WTC11 (cell line): ENCODE measurements at regions not wholly inside any gene's neighbourhood (a gene's known extent, or its start where the extent isn't known, plus 50 kb on each side); places are given as distances from the start of the nearest gene placed in this dataset.

ENCODE experiments used
- ATAC-seq: fragments of 200-7000 bp; cut with Tn5 transposase; 2 replicates; pipeline ENCODE4 v1.10.0; 2021; ENCODE audit warnings: mild to moderate bottlenecking, moderate library complexity
- CTCF ChIA-PET: fragments of 300-600 bp; sonication (Branson Sonifier 250); formaldehyde crosslinking; loops from one replicate; lab custom pipeline; 2021; ENCODE audit warnings: antibody characterized with exemption; lab: Charles Lee
- POLR2A ChIA-PET: fragments of 350-600 bp; sonication (Branson Sonifier 250); formaldehyde crosslinking; loops from one replicate; lab custom pipeline; 2021; ENCODE audit warnings: antibody characterized with exemption; lab: Charles Lee
- DNase-seq: peaks from one replicate; pipeline ENCODE4 v3.0.0; 2021; ENCODE audit warnings: low spot score
- H3K27ac Mint-ChIP-seq: 2 replicates; pipeline ENCODE4 v1.8.0; 2021; ENCODE audit warnings: mixed read lengths
- H3K27me3 Mint-ChIP-seq: 2 replicates; pipeline ENCODE4 v1.8.0; 2021; ENCODE audit warnings: low read depth, mild to moderate bottlenecking, moderate library complexity, mixed read lengths
- H3K36me3 Mint-ChIP-seq: 2 replicates; pipeline ENCODE4 v1.8.0; 2021; ENCODE audit warnings: mixed read lengths
- H3K4me1 Mint-ChIP-seq: 2 replicates; pipeline ENCODE4 v1.8.0; 2022; ENCODE audit warnings: mixed read lengths
- H3K4me3 Mint-ChIP-seq: 2 replicates; pipeline ENCODE4 v1.8.0; 2021; ENCODE audit warnings: mild to moderate bottlenecking, moderate library complexity, mixed read lengths
- H3K9me3 Mint-ChIP-seq: 2 replicates; pipeline ENCODE4 v1.8.0; 2021; ENCODE audit warnings: mixed read lengths
- CREM ChIP-seq: sonication (generic); formaldehyde crosslinking; IDR thresholded peaks from 2 replicates; pipeline ENCODE4 v1.8.1; 2022; ENCODE audit warnings: mild to moderate bottlenecking, missing genetic modification reagents, moderate library complexity
- ETV6 ChIP-seq: sonication (generic); formaldehyde crosslinking; IDR thresholded peaks from 2 replicates; pipeline ENCODE4 v1.8.1; 2022; ENCODE audit warnings: mild to moderate bottlenecking, missing genetic modification reagents
- NFATC4 ChIP-seq: fragments of 250-450 bp; sonication (Bioruptor Pico); IDR thresholded peaks from 2 replicates; pipeline ENCODE4 v1.9.0; 2021; ENCODE audit warnings: mild to moderate bottlenecking
- NFYB ChIP-seq: sonication (generic); formaldehyde crosslinking; conservative IDR thresholded peaks from 2 replicates; pipeline ENCODE4 v1.8.0; 2022; ENCODE audit warnings: low read depth, missing genetic modification reagents
- NR1H2 ChIP-seq: sonication (generic); formaldehyde crosslinking; IDR thresholded peaks from 2 replicates; pipeline ENCODE4 v1.9.0; 2021; ENCODE audit warnings: mild to moderate bottlenecking, moderate library complexity, missing genetic modification reagents
- SOX15 ChIP-seq: fragments of 250-450 bp; sonication (Bioruptor Pico); IDR thresholded peaks from 2 replicates; pipeline ENCODE4 v1.9.0; 2021; ENCODE audit warnings: mild to moderate bottlenecking
- TEAD4 ChIP-seq: sonication (generic); formaldehyde crosslinking; IDR thresholded peaks from 2 replicates; pipeline ENCODE4 v1.8.0; 2022; ENCODE audit warnings: mild to moderate bottlenecking, missing genetic modification reagents
- ZNF138 ChIP-seq: sonication (generic); formaldehyde crosslinking; conservative IDR thresholded peaks from 2 replicates; pipeline ENCODE4 v1.8.1; 2022; ENCODE audit warnings: mild to moderate bottlenecking, moderate library complexity, missing genetic modification reagents
- ZNF396 ChIP-seq: fragments of 250-450 bp; sonication (Bioruptor Pico); IDR thresholded peaks from 2 replicates; pipeline ENCODE4 v1.8.0; 2021; ENCODE audit warnings: mild to moderate bottlenecking, moderate library complexity, borderline replicate concordance
- ZNF671 ChIP-seq: fragments of 250-450 bp; sonication (Bioruptor Pico); IDR thresholded peaks from 2 replicates; pipeline ENCODE4 v1.8.0; 2021; ENCODE audit warnings: mild to moderate bottlenecking
- TF ChIP-seq, protein P1 (sequence below): sonication (generic); formaldehyde crosslinking; conservative IDR thresholded peaks from 2 replicates; pipeline ENCODE4 v1.8.1; 2023; ENCODE audit warnings: mild to moderate bottlenecking, low read depth, missing genetic modification reagents, moderate library complexity
- TF ChIP-seq, protein P2 (sequence below): sonication (generic); formaldehyde crosslinking; IDR thresholded peaks from 2 replicates; pipeline ENCODE4 v1.8.1; 2023; ENCODE audit warnings: mild to moderate bottlenecking, missing genetic modification reagents, moderate library complexity
- TF ChIP-seq, protein P3 (sequence below): sonication (generic); formaldehyde crosslinking; IDR thresholded peaks from 2 replicates; pipeline ENCODE4 v1.8.0; 2022; ENCODE audit warnings: missing genetic modification reagents
- TF ChIP-seq, protein P4 (sequence below): fragments of 250-450 bp; sonication (Bioruptor Pico); IDR thresholded peaks from 2 replicates; pipeline ENCODE4 v1.9.0; 2021; ENCODE audit warnings: mild to moderate bottlenecking, borderline replicate concordance
- TF ChIP-seq, protein P5 (sequence below): fragments of 250-450 bp; sonication (Bioruptor Pico); conservative IDR thresholded peaks from 2 replicates; pipeline ENCODE4 v1.9.0; 2021; ENCODE audit warnings: mild to moderate bottlenecking
- TF ChIP-seq, protein P6 (sequence below): fragments of 250-450 bp; sonication (Bioruptor Pico); IDR thresholded peaks from 2 replicates; pipeline ENCODE4 v1.8.0; 2021; ENCODE audit warnings: mild to moderate bottlenecking
- TF ChIP-seq, protein P7 (sequence below): sonication (generic); formaldehyde crosslinking; IDR thresholded peaks from 2 replicates; pipeline ENCODE4 v1.8.1; 2022; ENCODE audit warnings: mild to moderate bottlenecking, moderate library complexity, missing genetic modification reagents
- TF ChIP-seq, protein P8 (sequence below): sonication (generic); formaldehyde crosslinking; IDR thresholded peaks from 2 replicates; pipeline ENCODE4 v1.8.1; 2023; ENCODE audit warnings: mild to moderate bottlenecking, missing genetic modification reagents, moderate library complexity

DNA sequence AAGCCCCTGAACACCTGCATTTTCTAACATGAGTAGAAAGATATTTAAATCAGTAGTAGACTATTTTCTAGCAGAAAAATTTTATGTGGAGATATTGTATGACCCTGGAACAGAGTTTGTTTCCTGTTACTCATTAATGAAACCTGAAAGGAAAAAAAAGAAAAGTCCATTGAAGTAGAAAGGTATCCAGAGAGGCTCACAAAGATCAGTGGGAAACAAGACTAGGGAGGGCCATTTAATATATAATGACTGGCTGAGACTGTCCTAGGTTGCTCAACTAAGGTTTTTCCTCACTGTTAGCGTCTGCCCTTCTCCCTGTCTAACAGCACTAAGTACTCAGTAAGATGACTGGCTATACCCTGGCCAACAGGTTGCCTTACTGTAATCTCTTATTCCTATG lies 788.6 kb downstream of the GLUD2 start:
- no peak for ATAC-seq
- ChIA-PET POLR2A (no interaction called here), CTCF (no interaction called here)
- H3K27ac Mint-ChIP-seq = no peak overlapping the region
- H3K36me3 Mint-ChIP-seq = no peaks in the 10 kb centered on the region
- H3K9me3 Mint-ChIP-seq = peaks cover 6% of the 10 kb centered on the region
- no peaks in the 10 kb centered on the region for H3K4me1 Mint-ChIP-seq
- TF ChIP-seq, protein P1, sequence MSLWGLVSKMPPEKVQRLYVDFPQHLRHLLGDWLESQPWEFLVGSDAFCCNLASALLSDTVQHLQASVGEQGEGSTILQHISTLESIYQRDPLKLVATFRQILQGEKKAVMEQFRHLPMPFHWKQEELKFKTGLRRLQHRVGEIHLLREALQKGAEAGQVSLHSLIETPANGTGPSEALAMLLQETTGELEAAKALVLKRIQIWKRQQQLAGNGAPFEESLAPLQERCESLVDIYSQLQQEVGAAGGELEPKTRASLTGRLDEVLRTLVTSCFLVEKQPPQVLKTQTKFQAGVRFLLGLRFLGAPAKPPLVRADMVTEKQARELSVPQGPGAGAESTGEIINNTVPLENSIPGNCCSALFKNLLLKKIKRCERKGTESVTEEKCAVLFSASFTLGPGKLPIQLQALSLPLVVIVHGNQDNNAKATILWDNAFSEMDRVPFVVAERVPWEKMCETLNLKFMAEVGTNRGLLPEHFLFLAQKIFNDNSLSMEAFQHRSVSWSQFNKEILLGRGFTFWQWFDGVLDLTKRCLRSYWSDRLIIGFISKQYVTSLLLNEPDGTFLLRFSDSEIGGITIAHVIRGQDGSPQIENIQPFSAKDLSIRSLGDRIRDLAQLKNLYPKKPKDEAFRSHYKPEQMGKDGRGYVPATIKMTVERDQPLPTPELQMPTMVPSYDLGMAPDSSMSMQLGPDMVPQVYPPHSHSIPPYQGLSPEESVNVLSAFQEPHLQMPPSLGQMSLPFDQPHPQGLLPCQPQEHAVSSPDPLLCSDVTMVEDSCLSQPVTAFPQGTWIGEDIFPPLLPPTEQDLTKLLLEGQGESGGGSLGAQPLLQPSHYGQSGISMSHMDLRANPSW (CRISPR knock-in tag) = no peak
- TF ChIP-seq, protein P2, sequence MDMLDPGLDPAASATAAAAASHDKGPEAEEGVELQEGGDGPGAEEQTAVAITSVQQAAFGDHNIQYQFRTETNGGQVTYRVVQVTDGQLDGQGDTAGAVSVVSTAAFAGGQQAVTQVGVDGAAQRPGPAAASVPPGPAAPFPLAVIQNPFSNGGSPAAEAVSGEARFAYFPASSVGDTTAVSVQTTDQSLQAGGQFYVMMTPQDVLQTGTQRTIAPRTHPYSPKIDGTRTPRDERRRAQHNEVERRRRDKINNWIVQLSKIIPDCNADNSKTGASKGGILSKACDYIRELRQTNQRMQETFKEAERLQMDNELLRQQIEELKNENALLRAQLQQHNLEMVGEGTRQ (CRISPR knock-in tag) = no peak
- TF ChIP-seq, protein P3, sequence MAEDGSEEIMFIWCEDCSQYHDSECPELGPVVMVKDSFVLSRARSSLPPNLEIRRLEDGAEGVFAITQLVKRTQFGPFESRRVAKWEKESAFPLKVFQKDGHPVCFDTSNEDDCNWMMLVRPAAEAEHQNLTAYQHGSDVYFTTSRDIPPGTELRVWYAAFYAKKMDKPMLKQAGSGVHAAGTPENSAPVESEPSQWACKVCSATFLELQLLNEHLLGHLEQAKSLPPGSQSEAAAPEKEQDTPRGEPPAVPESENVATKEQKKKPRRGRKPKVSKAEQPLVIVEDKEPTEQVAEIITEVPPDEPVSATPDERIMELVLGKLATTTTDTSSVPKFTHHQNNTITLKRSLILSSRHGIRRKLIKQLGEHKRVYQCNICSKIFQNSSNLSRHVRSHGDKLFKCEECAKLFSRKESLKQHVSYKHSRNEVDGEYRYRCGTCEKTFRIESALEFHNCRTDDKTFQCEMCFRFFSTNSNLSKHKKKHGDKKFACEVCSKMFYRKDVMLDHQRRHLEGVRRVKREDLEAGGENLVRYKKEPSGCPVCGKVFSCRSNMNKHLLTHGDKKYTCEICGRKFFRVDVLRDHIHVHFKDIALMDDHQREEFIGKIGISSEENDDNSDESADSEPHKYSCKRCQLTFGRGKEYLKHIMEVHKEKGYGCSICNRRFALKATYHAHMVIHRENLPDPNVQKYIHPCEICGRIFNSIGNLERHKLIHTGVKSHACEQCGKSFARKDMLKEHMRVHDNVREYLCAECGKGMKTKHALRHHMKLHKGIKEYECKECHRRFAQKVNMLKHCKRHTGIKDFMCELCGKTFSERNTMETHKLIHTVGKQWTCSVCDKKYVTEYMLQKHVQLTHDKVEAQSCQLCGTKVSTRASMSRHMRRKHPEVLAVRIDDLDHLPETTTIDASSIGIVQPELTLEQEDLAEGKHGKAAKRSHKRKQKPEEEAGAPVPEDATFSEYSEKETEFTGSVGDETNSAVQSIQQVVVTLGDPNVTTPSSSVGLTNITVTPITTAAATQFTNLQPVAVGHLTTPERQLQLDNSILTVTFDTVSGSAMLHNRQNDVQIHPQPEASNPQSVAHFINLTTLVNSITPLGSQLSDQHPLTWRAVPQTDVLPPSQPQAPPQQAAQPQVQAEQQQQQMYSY (CRISPR knock-in tag) = no peak
- no peak for TF ChIP-seq ZNF138 (CRISPR knock-in tag)
- TF ChIP-seq SOX15 = no peak
- TF ChIP-seq, protein P4, sequence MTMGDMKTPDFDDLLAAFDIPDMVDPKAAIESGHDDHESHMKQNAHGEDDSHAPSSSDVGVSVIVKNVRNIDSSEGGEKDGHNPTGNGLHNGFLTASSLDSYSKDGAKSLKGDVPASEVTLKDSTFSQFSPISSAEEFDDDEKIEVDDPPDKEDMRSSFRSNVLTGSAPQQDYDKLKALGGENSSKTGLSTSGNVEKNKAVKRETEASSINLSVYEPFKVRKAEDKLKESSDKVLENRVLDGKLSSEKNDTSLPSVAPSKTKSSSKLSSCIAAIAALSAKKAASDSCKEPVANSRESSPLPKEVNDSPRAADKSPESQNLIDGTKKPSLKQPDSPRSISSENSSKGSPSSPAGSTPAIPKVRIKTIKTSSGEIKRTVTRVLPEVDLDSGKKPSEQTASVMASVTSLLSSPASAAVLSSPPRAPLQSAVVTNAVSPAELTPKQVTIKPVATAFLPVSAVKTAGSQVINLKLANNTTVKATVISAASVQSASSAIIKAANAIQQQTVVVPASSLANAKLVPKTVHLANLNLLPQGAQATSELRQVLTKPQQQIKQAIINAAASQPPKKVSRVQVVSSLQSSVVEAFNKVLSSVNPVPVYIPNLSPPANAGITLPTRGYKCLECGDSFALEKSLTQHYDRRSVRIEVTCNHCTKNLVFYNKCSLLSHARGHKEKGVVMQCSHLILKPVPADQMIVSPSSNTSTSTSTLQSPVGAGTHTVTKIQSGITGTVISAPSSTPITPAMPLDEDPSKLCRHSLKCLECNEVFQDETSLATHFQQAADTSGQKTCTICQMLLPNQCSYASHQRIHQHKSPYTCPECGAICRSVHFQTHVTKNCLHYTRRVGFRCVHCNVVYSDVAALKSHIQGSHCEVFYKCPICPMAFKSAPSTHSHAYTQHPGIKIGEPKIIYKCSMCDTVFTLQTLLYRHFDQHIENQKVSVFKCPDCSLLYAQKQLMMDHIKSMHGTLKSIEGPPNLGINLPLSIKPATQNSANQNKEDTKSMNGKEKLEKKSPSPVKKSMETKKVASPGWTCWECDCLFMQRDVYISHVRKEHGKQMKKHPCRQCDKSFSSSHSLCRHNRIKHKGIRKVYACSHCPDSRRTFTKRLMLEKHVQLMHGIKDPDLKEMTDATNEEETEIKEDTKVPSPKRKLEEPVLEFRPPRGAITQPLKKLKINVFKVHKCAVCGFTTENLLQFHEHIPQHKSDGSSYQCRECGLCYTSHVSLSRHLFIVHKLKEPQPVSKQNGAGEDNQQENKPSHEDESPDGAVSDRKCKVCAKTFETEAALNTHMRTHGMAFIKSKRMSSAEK (CRISPR knock-in tag) = no peak
- no peaks in the 10 kb centered on the region for H3K27me3 Mint-ChIP-seq
- H3K4me3 Mint-ChIP-seq = no peak overlapping the region
- no peak for DNase-seq

DNA sequence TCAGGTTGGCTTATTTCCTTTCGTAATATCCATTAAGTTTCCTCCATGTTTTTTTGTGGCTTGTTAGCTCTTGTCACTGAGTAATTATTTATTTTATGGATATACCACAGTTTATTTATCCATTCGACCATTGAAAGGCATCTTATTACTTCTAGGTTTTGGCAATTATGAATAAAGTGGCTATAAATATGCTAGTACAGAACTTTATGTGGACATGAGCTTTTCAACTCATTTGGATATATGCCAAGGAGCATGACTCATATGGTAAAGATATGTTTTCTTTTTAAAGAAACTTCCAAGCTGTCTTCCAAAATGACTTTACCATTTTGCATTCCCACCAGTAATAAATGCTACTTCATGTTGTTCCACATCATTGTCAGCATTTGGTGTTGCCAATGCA lies 803.6 kb downstream of the GLUD2 start:
- Mint-ChIP-seq H3K27ac (no peak overlapping the region), H3K9me3 (no peaks in the 10 kb centered on the region), H3K36me3 (no peaks in the 10 kb centered on the region), H3K27me3 (no peaks in the 10 kb centered on the region), H3K4me3 (no peak overlapping the region), H3K4me1 (no peaks in the 10 kb centered on the region)
- ATAC-seq = no peak
- ChIA-PET CTCF (no interaction called here), POLR2A (no interaction called here)
- no peak for DNase-seq
- TF ChIP-seq, protein P5, sequence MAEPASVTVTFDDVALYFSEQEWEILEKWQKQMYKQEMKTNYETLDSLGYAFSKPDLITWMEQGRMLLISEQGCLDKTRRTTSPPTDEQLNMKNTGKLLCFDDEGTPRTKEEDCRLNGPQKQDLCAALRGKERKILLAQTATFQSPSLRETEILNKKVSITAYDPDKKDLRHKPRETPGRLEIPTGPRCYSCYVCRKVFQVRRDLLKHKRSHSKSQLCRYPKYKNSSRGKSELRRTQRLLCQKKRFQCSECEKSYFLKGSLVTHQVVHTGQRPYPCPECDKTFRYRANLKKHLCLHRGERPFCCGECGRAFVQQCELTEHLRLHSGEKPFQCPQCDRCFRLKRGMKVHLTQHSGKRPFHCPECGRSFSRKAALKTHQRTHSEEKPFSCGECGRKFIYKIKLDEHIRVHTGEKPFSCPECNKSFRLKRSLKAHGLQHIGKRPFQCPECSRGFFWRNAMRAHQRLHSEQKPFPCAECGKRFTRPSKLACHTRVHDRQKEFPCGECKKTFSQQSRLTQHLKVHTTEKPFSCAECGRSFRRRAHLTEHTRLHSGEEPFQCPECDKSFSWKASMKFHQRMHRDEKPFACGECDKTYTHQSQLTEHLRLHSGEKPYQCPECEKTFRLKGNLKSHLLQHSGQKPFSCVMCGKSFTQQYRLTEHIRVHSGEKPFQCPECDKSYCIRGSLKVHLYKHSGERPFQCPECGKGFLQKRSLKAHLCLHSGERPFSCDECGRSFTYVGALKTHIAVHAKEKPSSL (CRISPR knock-in tag) = no peak
- TF ChIP-seq CREM (CRISPR knock-in tag) = no peak
- TF ChIP-seq ETV6 (CRISPR knock-in tag) = no peak
- TF ChIP-seq, protein P6, sequence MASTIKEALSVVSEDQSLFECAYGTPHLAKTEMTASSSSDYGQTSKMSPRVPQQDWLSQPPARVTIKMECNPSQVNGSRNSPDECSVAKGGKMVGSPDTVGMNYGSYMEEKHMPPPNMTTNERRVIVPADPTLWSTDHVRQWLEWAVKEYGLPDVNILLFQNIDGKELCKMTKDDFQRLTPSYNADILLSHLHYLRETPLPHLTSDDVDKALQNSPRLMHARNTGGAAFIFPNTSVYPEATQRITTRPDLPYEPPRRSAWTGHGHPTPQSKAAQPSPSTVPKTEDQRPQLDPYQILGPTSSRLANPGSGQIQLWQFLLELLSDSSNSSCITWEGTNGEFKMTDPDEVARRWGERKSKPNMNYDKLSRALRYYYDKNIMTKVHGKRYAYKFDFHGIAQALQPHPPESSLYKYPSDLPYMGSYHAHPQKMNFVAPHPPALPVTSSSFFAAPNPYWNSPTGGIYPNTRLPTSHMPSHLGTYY (CRISPR knock-in tag) = no peak
- no peak for TF ChIP-seq NR1H2
- no peak for TF ChIP-seq ZNF671 (CRISPR knock-in tag)
- TF ChIP-seq, protein P7, sequence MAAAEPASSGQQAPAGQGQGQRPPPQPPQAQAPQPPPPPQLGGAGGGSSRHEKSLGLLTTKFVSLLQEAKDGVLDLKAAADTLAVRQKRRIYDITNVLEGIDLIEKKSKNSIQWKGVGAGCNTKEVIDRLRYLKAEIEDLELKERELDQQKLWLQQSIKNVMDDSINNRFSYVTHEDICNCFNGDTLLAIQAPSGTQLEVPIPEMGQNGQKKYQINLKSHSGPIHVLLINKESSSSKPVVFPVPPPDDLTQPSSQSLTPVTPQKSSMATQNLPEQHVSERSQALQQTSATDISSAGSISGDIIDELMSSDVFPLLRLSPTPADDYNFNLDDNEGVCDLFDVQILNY (CRISPR knock-in tag) = no peak
- no peak for TF ChIP-seq NFYB (CRISPR knock-in tag)
- TF ChIP-seq NFATC4 (CRISPR knock-in tag) = no peak
- no peak for TF ChIP-seq ZNF396 (CRISPR knock-in tag)
- no peak for TF ChIP-seq TEAD4 (CRISPR knock-in tag)
- TF ChIP-seq, protein P8, sequence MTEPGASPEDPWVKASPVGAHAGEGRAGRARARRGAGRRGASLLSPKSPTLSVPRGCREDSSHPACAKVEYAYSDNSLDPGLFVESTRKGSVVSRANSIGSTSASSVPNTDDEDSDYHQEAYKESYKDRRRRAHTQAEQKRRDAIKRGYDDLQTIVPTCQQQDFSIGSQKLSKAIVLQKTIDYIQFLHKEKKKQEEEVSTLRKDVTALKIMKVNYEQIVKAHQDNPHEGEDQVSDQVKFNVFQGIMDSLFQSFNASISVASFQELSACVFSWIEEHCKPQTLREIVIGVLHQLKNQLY = no peak
